ENCODE measurements at regions not wholly inside any gene's neighbourhood (a gene's known extent, or its start where the extent isn't known, plus 50 kb on each side); places are given as distances from the start of the nearest gene placed in this dataset.
"Not testable (repeated sequence)": the region's sequence is repeated elsewhere in the genome, so short reads cannot be mapped to it uniquely, and the experiment has no call there.

- in situ Hi-C loops (cut with MboI; ENCODE audit: low pct_ligation_motif_present in 1 of 4, low pct_unique_long_range_greater_than_20kb in 1 of 4, low sequenced_read_pairs in 3 of 4) (no loop called here), intact Hi-C loops (cut with DNase I; ENCODE audit: low total_unique reads) (no loop called here)
- Histone ChIP-seq H3K4me1 (no peaks in the 10 kb centered on the region), H3K27ac (no peak overlapping the region), H3K27me3 (no peaks in the 10 kb centered on the region), H3K4me3 (no peak overlapping the region), H3K36me3 (no peaks in the 10 kb centered on the region), H3K9me3 (no peaks in the 10 kb centered on the region)
- no peak for TF ChIP-seq CTCF (IDR thresholded peaks at IDR 0.05)
- no peak for TF ChIP-seq EP300 (IDR thresholded peaks at IDR 0.05; ENCODE audit: low read depth)
- no peak for TF ChIP-seq POLR2A (IDR thresholded peaks at IDR 0.05)
- no peak for TF ChIP-seq POLR2AphosphoS5 (IDR thresholded peaks at IDR 0.05)
- no peak for DNase-seq
- 77% methylated on average over 6 of the region's 6 CpGs; no CpG with 5 or more reads in 1 of the 2 donors for WGBS, 2 donors (ENCODE audit: low coverage in 1 of 2)
These were observed 272.6 kb downstream of the CCSER2 start for GRCh38 chr10:84600947-84601346.

DNA sequence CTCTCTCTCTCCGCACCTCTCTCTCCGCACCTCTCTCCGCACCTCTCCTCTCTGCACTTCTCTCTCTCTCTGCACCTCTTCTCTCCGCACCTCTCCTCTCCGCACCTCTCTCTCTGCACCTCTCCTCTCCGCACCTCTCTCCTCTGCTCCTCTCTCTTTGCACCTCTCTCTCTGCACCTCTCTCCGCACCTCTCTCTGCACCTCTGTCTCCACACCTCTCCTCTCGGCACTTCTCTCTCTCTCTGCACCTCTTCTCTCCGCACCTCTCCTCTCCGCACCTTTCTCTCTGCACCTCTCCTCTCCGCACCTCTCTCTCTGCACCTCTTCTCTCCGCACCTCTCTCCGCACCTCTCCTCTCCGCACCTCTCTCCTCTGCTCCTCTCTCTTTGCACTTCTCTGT is 274.2 kb downstream of the CCSER2 start:
- H3K27ac ChIP-seq; H3K27me3 ChIP-seq; H3K4me3 ChIP-seq; DNase-seq; H3K36me3 ChIP-seq; intact Hi-C loops (cut with DNase I; ENCODE audit: low total_unique reads); in situ Hi-C loops (cut with MboI; ENCODE audit: low pct_ligation_motif_present in 1 of 4, low pct_unique_long_range_greater_than_20kb in 1 of 4, low sequenced_read_pairs in 3 of 4); H3K4me1 ChIP-seq; H3K9me3 ChIP-seq: not testable (repeated sequence)
- 69 to 82% methylated on average over 13 to 14 of the region's 14 CpGs for WGBS, 2 donors (ENCODE audit: low coverage in 1 of 2)

GRCh38 chr10:84603971-84604370 is 275.6 kb downstream of the CCSER2 start:
- WGBS, 2 donors (ENCODE audit: low coverage in 1 of 2): 42% methylated on average over 2 of the region's 2 CpGs; no CpG with 5 or more reads in 1 of the 2 donors
- in situ Hi-C loops (cut with MboI; ENCODE audit: low pct_ligation_motif_present in 1 of 4, low pct_unique_long_range_greater_than_20kb in 1 of 4, low sequenced_read_pairs in 3 of 4) (no loop called here), intact Hi-C loops (cut with DNase I; ENCODE audit: low total_unique reads) (no loop called here)
- Histone ChIP-seq H3K9me3 (no peaks in the 10 kb centered on the region), H3K27me3 (no peaks in the 10 kb centered on the region), H3K27ac (no peak overlapping the region), H3K36me3 (no peaks in the 10 kb centered on the region), H3K4me1 (no peaks in the 10 kb centered on the region), H3K4me3 (no peak overlapping the region)
- no peak for DNase-seq
- TF ChIP-seq POLR2A (IDR thresholded peaks at IDR 0.05) (no peak), CTCF (IDR thresholded peaks at IDR 0.05) (no peak)

- Histone ChIP-seq H3K36me3 (no peaks in the 10 kb centered on the region), H3K27ac (no peak overlapping the region), H3K4me3 (no peak overlapping the region), H3K27me3 (no peaks in the 10 kb centered on the region), H3K4me1 (no peaks in the 10 kb centered on the region), H3K9me3 (no peaks in the 10 kb centered on the region)
- in situ Hi-C loops (cut with MboI; ENCODE audit: low pct_ligation_motif_present in 1 of 4, low pct_unique_long_range_greater_than_20kb in 1 of 4, low sequenced_read_pairs in 3 of 4) (no loop called here), intact Hi-C loops (cut with DNase I; ENCODE audit: low total_unique reads) (no loop called here)
- WGBS, 2 donors (ENCODE audit: low coverage in 1 of 2): 80 to 83% methylated on average over 5 to 6 of the region's 6 CpGs
- DNase-seq: no peak
- no peak for TF ChIP-seq CTCF (IDR thresholded peaks at IDR 0.05)
- TF ChIP-seq POLR2AphosphoS5 (IDR thresholded peaks at IDR 0.05): no peak
- TF ChIP-seq POLR2A (IDR thresholded peaks at IDR 0.05): no peak
- no peak for TF ChIP-seq EP300 (IDR thresholded peaks at IDR 0.05; ENCODE audit: low read depth)
These were observed 277.4 kb downstream of the CCSER2 start for GRCh38 chr10:84605802-84606201.

DNA sequence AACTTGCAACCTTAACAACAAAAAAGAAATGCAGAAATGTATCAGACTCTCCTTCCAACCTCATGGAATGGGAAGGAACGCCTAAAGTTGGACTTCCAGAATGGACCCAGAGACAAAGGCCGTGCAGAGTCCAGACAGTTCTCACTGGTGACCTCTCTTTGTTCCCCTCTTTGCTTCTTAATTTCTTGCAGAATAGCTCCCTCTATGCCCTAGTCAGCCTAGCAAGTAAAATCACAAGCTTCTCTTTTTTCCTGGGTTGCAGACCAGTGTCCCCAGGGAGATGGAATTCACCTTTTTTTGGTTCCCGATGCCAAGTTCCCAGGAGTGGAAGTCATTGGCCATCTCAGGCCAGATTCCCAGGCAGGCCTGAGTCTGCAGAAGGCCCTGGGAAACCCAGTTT is 278.0 kb downstream of the CCSER2 start:
- Histone ChIP-seq H3K4me1 (no peaks in the 10 kb centered on the region), H3K27me3 (no peaks in the 10 kb centered on the region), H3K36me3 (no peaks in the 10 kb centered on the region), H3K27ac (no peak overlapping the region), H3K9me3 (no peaks in the 10 kb centered on the region), H3K4me3 (no peak overlapping the region)
- WGBS, 2 donors (ENCODE audit: low coverage in 1 of 2): 59 to 62% methylated on average over 3 of the region's 3 CpGs
- TF ChIP-seq POLR2AphosphoS5 (IDR thresholded peaks at IDR 0.05) (no peak), CTCF (IDR thresholded peaks at IDR 0.05) (no peak), POLR2A (IDR thresholded peaks at IDR 0.05) (no peak), EP300 (IDR thresholded peaks at IDR 0.05; ENCODE audit: low read depth) (no peak)
- in situ Hi-C loops (cut with MboI; ENCODE audit: low pct_ligation_motif_present in 1 of 4, low pct_unique_long_range_greater_than_20kb in 1 of 4, low sequenced_read_pairs in 3 of 4) (no loop called here), intact Hi-C loops (cut with DNase I; ENCODE audit: low total_unique reads) (no loop called here)
- DNase-seq: no peak

Data from transverse colon (tissue), 4 donors.